ENCODE measurements at regions not wholly inside any gene's neighbourhood (a gene's known extent, or its start where the extent isn't known, plus 50 kb on each side); places are given as distances from the start of the nearest gene placed in this dataset.
"Not testable (repeated sequence)": the region's sequence is repeated elsewhere in the genome, so short reads cannot be mapped to it uniquely, and the experiment has no call there.

GRCh38 chr7:66438703-66439405 lies 189.8 kb upstream of the KCTD7 start:
- TF ChIP-seq CTCF (optimal IDR thresholded peaks at IDR 0.05 in 1 of 3, IDR thresholded peaks at IDR 0.05 in 1 of 3, conservative IDR thresholded peaks at IDR 0.05 in 1 of 3; ENCODE audit: extremely low read depth in 1 of 3, insufficient read depth in 2 of 3, low read length in 3 of 3); EZH2 (IDR thresholded peaks at IDR 0.05; ENCODE audit: low read length): not testable (repeated sequence)
